ENCODE measurements at regions not wholly inside any gene's neighbourhood (a gene's known extent, or its start where the extent isn't known, plus 50 kb on each side); places are given as distances from the start of the nearest gene placed in this dataset.
"Not testable (repeated sequence)": the region's sequence is repeated elsewhere in the genome, so short reads cannot be mapped to it uniquely, and the experiment has no call there.

GRCh38 chr6:56789342-56789741 lies 146.7 kb upstream of the DST start:
- Mint-ChIP-seq H3K4me1 (ENCODE audit: low read depth) (no peaks in the 10 kb centered on the region), H3K27me3 (peaks cover 9% of the 10 kb centered on the region), H3K27ac (no peak overlapping the region), H3K36me3 (no peaks in the 10 kb centered on the region), H3K4me3 (no peak overlapping the region), H3K9me3 (ENCODE audit: low read depth) (no peaks in the 10 kb centered on the region)

- peaks cover 9% of the 10 kb centered on the region for H3K27me3 Mint-ChIP-seq
Measured at GRCh38 chr6:56787209-56787608, 144.5 kb upstream of the DST start.

GRCh38 chr6:56786256-56786655 lies 143.6 kb upstream of the DST start:
- peaks cover 7% of the 10 kb centered on the region for H3K27me3 Mint-ChIP-seq
- H3K36me3 Mint-ChIP-seq, result no peaks in the 10 kb centered on the region
- H3K4me1 Mint-ChIP-seq (ENCODE audit: low read depth), result no peaks in the 10 kb centered on the region
- no peak overlapping the region for H3K4me3 Mint-ChIP-seq
- H3K27ac Mint-ChIP-seq, result no peak overlapping the region
- no peaks in the 10 kb centered on the region for H3K9me3 Mint-ChIP-seq (ENCODE audit: low read depth)

More at GRCh38 chr6:56787209-56787608, 144.5 kb upstream of the DST start:
- H3K36me3 Mint-ChIP-seq, result no peaks in the 10 kb centered on the region
- H3K4me3 Mint-ChIP-seq, result no peak overlapping the region
- no peak overlapping the region for H3K27ac Mint-ChIP-seq
- no peaks in the 10 kb centered on the region for H3K4me1 Mint-ChIP-seq (ENCODE audit: low read depth)
- H3K9me3 Mint-ChIP-seq (ENCODE audit: low read depth), result no peaks in the 10 kb centered on the region

- H3K27me3 Mint-ChIP-seq; H3K36me3 Mint-ChIP-seq; H3K4me1 Mint-ChIP-seq (ENCODE audit: low read depth); H3K9me3 Mint-ChIP-seq (ENCODE audit: low read depth); H3K4me3 Mint-ChIP-seq; H3K27ac Mint-ChIP-seq: not testable (repeated sequence)
Measured at GRCh38 chr6:56785536-56785935, 142.8 kb upstream of the DST start.

- H3K27ac Mint-ChIP-seq; H3K9me3 Mint-ChIP-seq (ENCODE audit: low read depth); H3K4me1 Mint-ChIP-seq (ENCODE audit: low read depth); H3K36me3 Mint-ChIP-seq; H3K4me3 Mint-ChIP-seq; H3K27me3 Mint-ChIP-seq: not testable (repeated sequence)
Measured at GRCh38 chr6:56780109-56780508, 137.4 kb upstream of the DST start.

GRCh38 chr6:56778503-56778902 lies 135.8 kb upstream of the DST start:
- H3K36me3 Mint-ChIP-seq; H3K27me3 Mint-ChIP-seq; H3K9me3 Mint-ChIP-seq (ENCODE audit: low read depth); H3K4me3 Mint-ChIP-seq; H3K27ac Mint-ChIP-seq; H3K4me1 Mint-ChIP-seq (ENCODE audit: low read depth): not testable (repeated sequence)

- H3K4me3 Mint-ChIP-seq, result no peak overlapping the region
- H3K4me1 Mint-ChIP-seq (ENCODE audit: low read depth), result no peaks in the 10 kb centered on the region
- H3K27me3 Mint-ChIP-seq, result no peaks in the 10 kb centered on the region
- no peaks in the 10 kb centered on the region for H3K36me3 Mint-ChIP-seq
- no peaks in the 10 kb centered on the region for H3K9me3 Mint-ChIP-seq (ENCODE audit: low read depth)
- H3K27ac Mint-ChIP-seq, result no peak overlapping the region
Measured at GRCh38 chr6:56775498-56776166, 132.9 kb upstream of the DST start.

- Mint-ChIP-seq H3K36me3 (no peaks in the 10 kb centered on the region), H3K27me3 (peaks cover 1% of the 10 kb centered on the region), H3K4me3 (no peak overlapping the region), H3K27ac (no peak overlapping the region), H3K9me3 (ENCODE audit: low read depth) (no peaks in the 10 kb centered on the region), H3K4me1 (ENCODE audit: low read depth) (no peaks in the 10 kb centered on the region)
Measured at GRCh38 chr6:56772737-56773184, 130.1 kb upstream of the DST start.

- peaks cover 1% of the 10 kb centered on the region for H3K27me3 Mint-ChIP-seq
- no peaks in the 10 kb centered on the region for H3K9me3 Mint-ChIP-seq (ENCODE audit: low read depth)
- H3K36me3 Mint-ChIP-seq, result no peaks in the 10 kb centered on the region
- H3K4me3 Mint-ChIP-seq, result no peak overlapping the region
- no peaks in the 10 kb centered on the region for H3K4me1 Mint-ChIP-seq (ENCODE audit: low read depth)
- no peak overlapping the region for H3K27ac Mint-ChIP-seq
Measured at GRCh38 chr6:56771929-56772607, 129.4 kb upstream of the DST start.

- no peaks in the 10 kb centered on the region for H3K4me1 Mint-ChIP-seq (ENCODE audit: low read depth)
- no peak overlapping the region for H3K27ac Mint-ChIP-seq
- no peaks in the 10 kb centered on the region for H3K9me3 Mint-ChIP-seq (ENCODE audit: low read depth)
- peaks cover 1% of the 10 kb centered on the region for H3K27me3 Mint-ChIP-seq
- no peak overlapping the region for H3K4me3 Mint-ChIP-seq
- H3K36me3 Mint-ChIP-seq, result no peaks in the 10 kb centered on the region
Measured at GRCh38 chr6:56771189-56771588, 128.5 kb upstream of the DST start.

- H3K4me1 Mint-ChIP-seq (ENCODE audit: low read depth), result no peaks in the 10 kb centered on the region
- no peak overlapping the region for H3K4me3 Mint-ChIP-seq
- H3K27me3 Mint-ChIP-seq, result peaks cover 1% of the 10 kb centered on the region
- no peaks in the 10 kb centered on the region for H3K36me3 Mint-ChIP-seq
- H3K27ac Mint-ChIP-seq, result no peak overlapping the region
- H3K9me3 Mint-ChIP-seq (ENCODE audit: low read depth), result no peaks in the 10 kb centered on the region
Measured at GRCh38 chr6:56770011-56770520, 127.4 kb upstream of the DST start.

- H3K27ac Mint-ChIP-seq, result no peak overlapping the region
- no peak overlapping the region for H3K4me3 Mint-ChIP-seq
Measured at GRCh38 chr6:56767892-56768531, 125.3 kb upstream of the DST start.

GRCh38 chr6:56767435-56767834 lies 124.7 kb upstream of the DST start:
- Mint-ChIP-seq H3K27ac (no peak overlapping the region), H3K36me3 (no peaks in the 10 kb centered on the region), H3K9me3 (ENCODE audit: low read depth) (no peaks in the 10 kb centered on the region), H3K4me1 (ENCODE audit: low read depth) (no peaks in the 10 kb centered on the region), H3K4me3 (no peak overlapping the region), H3K27me3 (peaks cover 3% of the 10 kb centered on the region)

More at GRCh38 chr6:56767892-56768531, 125.3 kb upstream of the DST start:
- H3K27me3 Mint-ChIP-seq, result peaks cover 3% of the 10 kb centered on the region
- no peaks in the 10 kb centered on the region for H3K36me3 Mint-ChIP-seq
- H3K4me1 Mint-ChIP-seq (ENCODE audit: low read depth), result no peaks in the 10 kb centered on the region
- no peaks in the 10 kb centered on the region for H3K9me3 Mint-ChIP-seq (ENCODE audit: low read depth)

- Mint-ChIP-seq H3K4me1 (ENCODE audit: low read depth) (no peaks in the 10 kb centered on the region), H3K4me3 (no peak overlapping the region)
Measured at GRCh38 chr6:56766806-56767178, 124.1 kb upstream of the DST start.

GRCh38 chr6:56766139-56766805 lies 123.6 kb upstream of the DST start:
- no peaks in the 10 kb centered on the region for H3K9me3 Mint-ChIP-seq (ENCODE audit: low read depth)
- no peaks in the 10 kb centered on the region for H3K36me3 Mint-ChIP-seq
- H3K4me1 Mint-ChIP-seq (ENCODE audit: low read depth), result no peaks in the 10 kb centered on the region
- peaks cover 3% of the 10 kb centered on the region for H3K27me3 Mint-ChIP-seq
- no peak overlapping the region for H3K27ac Mint-ChIP-seq
- no peak overlapping the region for H3K4me3 Mint-ChIP-seq

More at GRCh38 chr6:56766806-56767178, 124.1 kb upstream of the DST start:
- Mint-ChIP-seq H3K9me3 (ENCODE audit: low read depth) (no peaks in the 10 kb centered on the region), H3K36me3 (no peaks in the 10 kb centered on the region), H3K27ac (no peak overlapping the region), H3K27me3 (peaks cover 3% of the 10 kb centered on the region)
